Liver (tissue), 8 donors: ENCODE measurements at regions not wholly inside any gene's neighbourhood (a gene's known extent, or its start where the extent isn't known, plus 50 kb on each side); places are given as distances from the start of the nearest gene placed in this dataset.

ENCODE experiments used
- DNase-seq: peaks from one replicate; pipeline ENCODE4 v3.0.0-alpha.2; 2017; ENCODE audit warnings: low spot score
- H3K27ac ChIP-seq, 2 donors: one replicate each; pipeline ENCODE4 v1.7.0; 2013; ENCODE audit warnings: inconsistent platforms in 2 of 2, low read length in 2 of 2, control low read depth in 1 of 2, low read depth in 1 of 2, mild to moderate bottlenecking in 1 of 2
- H3K27me3 ChIP-seq, 4 donors: one replicate each; pipeline versions ENCODE4 v1.6.1 to v1.7.0; 2013; ENCODE audit warnings: low read length in 3 of 4, inconsistent platforms in 1 of 4, mild to moderate bottlenecking in 1 of 4, moderate library complexity in 1 of 4; ENCODE audit not compliant: control insufficient read depth in 4 of 4, insufficient read depth in 4 of 4
- H3K36me3 ChIP-seq, 4 donors: one replicate each; pipeline versions ENCODE4 v1.6.1 to v1.7.0; 2013; ENCODE audit warnings: low read length in 3 of 4, mild to moderate bottlenecking in 3 of 4, low read depth in 1 of 4, moderate library complexity in 1 of 4; ENCODE audit not compliant: control insufficient read depth in 4 of 4, insufficient read depth in 3 of 4
- H3K4me1 ChIP-seq, 4 donors: one replicate each; pipeline versions ENCODE4 v1.6.1 to v1.7.0; 2013; ENCODE audit warnings: low read length in 3 of 4, mild to moderate bottlenecking in 3 of 4, moderate library complexity in 1 of 4; ENCODE audit not compliant: control insufficient read depth in 4 of 4, insufficient read depth in 4 of 4
- H3K4me3 ChIP-seq, 3 donors: one replicate each; pipeline versions ENCODE4 v1.6.1 to v1.7.0; 2013; ENCODE audit warnings: low read length in 3 of 3, control low read depth in 1 of 3, low read depth in 1 of 3, mild to moderate bottlenecking in 1 of 3
- H3K9ac ChIP-seq, 2 donors: one replicate each; pipeline ENCODE4 v1.7.0; 2013; ENCODE audit warnings: low read length in 2 of 2, mild to moderate bottlenecking in 2 of 2, moderate library complexity in 2 of 2, control low read depth in 1 of 2, low read depth in 1 of 2
- H3K9me3 ChIP-seq, 4 donors: one replicate each; pipeline versions ENCODE4 v1.6.1 to v1.7.0; 2013; ENCODE audit warnings: low read length in 3 of 4; ENCODE audit not compliant: control insufficient read depth in 4 of 4
- EGR1 ChIP-seq, 2 donors: IDR thresholded peaks; 2 replicates each; pipeline ENCODE4 v1.6.1; 2016 to 2018; ENCODE audit warnings: antibody characterized with exemption in 2 of 2, low read depth in 2 of 2
- FOXA1 ChIP-seq: IDR thresholded peaks from 2 replicates; pipeline ENCODE4 v1.6.1; 2016; ENCODE audit warnings: antibody characterized with exemption
- FOXA2 ChIP-seq: IDR thresholded peaks from 2 replicates; pipeline ENCODE4 v1.6.1; 2016; ENCODE audit warnings: antibody characterized with exemption
- GABPA ChIP-seq, 2 donors: IDR thresholded peaks in 1 of 2; conservative IDR thresholded peaks in 1 of 2; 2 replicates each; pipeline ENCODE4 v1.6.1; 2016; ENCODE audit warnings: antibody characterized with exemption in 2 of 2, mild to moderate bottlenecking in 1 of 2, moderate library complexity in 1 of 2
- HNF4A ChIP-seq, 2 donors: conservative IDR thresholded peaks; 2 replicates each; pipeline ENCODE4 v1.6.1; 2016; ENCODE audit warnings: antibody characterized with exemption in 2 of 2, mild to moderate bottlenecking in 2 of 2
- HNF4G ChIP-seq: IDR thresholded peaks from 2 replicates; pipeline ENCODE4 v1.6.1; 2016; ENCODE audit warnings: antibody characterized with exemption
- JUND ChIP-seq, 2 donors: IDR thresholded peaks; 2 replicates each; pipeline ENCODE4 v1.6.1; 2016; ENCODE audit warnings: antibody characterized with exemption in 2 of 2
- MAX ChIP-seq: IDR thresholded peaks from 2 replicates; pipeline ENCODE4 v1.6.1; 2016; ENCODE audit warnings: antibody characterized with exemption
- NR2F2 ChIP-seq: IDR thresholded peaks from 2 replicates; pipeline ENCODE4 v1.6.1; 2016; ENCODE audit warnings: antibody characterized with exemption
- RAD21 ChIP-seq, 2 donors: IDR thresholded peaks; 2 replicates each; pipeline ENCODE4 v1.6.1; 2016; ENCODE audit warnings: antibody characterized with exemption in 2 of 2, mild to moderate bottlenecking in 2 of 2
- REST ChIP-seq: IDR thresholded peaks from 2 replicates; pipeline ENCODE4 v1.6.1; 2016; ENCODE audit warnings: antibody characterized with exemption, mild to moderate bottlenecking
- RXRA ChIP-seq, 2 donors: IDR thresholded peaks; 2 replicates each; pipeline ENCODE4 v1.6.1; 2017 to 2018; ENCODE audit warnings: antibody characterized with exemption in 2 of 2, mild to moderate bottlenecking in 1 of 2
- SP1 ChIP-seq: IDR thresholded peaks from 2 replicates; pipeline ENCODE4 v1.6.1; 2018; ENCODE audit warnings: antibody characterized with exemption, mild to moderate bottlenecking
- TAF1 ChIP-seq: conservative IDR thresholded peaks from 2 replicates; pipeline ENCODE4 v1.6.1; 2016; ENCODE audit warnings: antibody characterized with exemption, mild to moderate bottlenecking
- YY1 ChIP-seq: IDR thresholded peaks from 2 replicates; pipeline ENCODE4 v1.6.1; 2016; ENCODE audit warnings: antibody characterized with exemption, mild to moderate bottlenecking
- ZBTB33 ChIP-seq: IDR thresholded peaks from 2 replicates; pipeline ENCODE4 v1.6.1; 2016; ENCODE audit warnings: antibody characterized with exemption
- WGBS: extraction: QIAGEN DNeasy Blood & Tissue Kit; methylation state at CpG from one replicate; pipeline ENCODE4 v1.1.7; 2013; 5-methylcytosine and 5-hydroxymethylcytosine counted together
- TF ChIP-seq, protein P1 (sequence below): IDR thresholded peaks from 2 replicates; pipeline ENCODE4 v1.6.1; 2016; ENCODE audit warnings: antibody characterized with exemption
- TF ChIP-seq, protein P2 (sequence below): fragments of 150-350 bp; IDR thresholded peaks from 2 replicates; pipeline ENCODE4 v1.5.1; 2017; ENCODE audit warnings: improper control_type of control experiment, low read depth, low read length; ENCODE audit not compliant: missing input control
- donor health status: healthy.
- donor health status: healthy.
- donor health status: healthy.
- donor health status: healthy.
- donor health status: healthy.

GRCh38 chr6:99013145-99013544, 65.4 kb upstream of the FBXL4 start:
- DNase-seq: no peak
- Histone ChIP-seq H3K9ac (no peak overlapping the region), H3K27me3 (no peaks in the 10 kb centered on the region), H3K36me3 (no peaks in the 10 kb centered on the region), H3K9me3 (no peaks in the 10 kb centered on the region), H3K4me3 (no peak overlapping the region), H3K4me1 (no peaks in the 10 kb centered on the region), H3K27ac (no peak overlapping the region)
- 80% methylated on average over 2 of the region's 2 CpGs for WGBS
- TF ChIP-seq HNF4G (no peak), REST (no peak), HNF4A (conservative IDR thresholded peaks at IDR 0.05) (no peak), RXRA (IDR thresholded peaks at IDR 0.05) (no peak)
- TF ChIP-seq, protein P1, sequence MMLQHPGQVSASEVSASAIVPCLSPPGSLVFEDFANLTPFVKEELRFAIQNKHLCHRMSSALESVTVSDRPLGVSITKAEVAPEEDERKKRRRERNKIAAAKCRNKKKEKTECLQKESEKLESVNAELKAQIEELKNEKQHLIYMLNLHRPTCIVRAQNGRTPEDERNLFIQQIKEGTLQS: no peak

- Histone ChIP-seq H3K9me3 (no peaks in the 10 kb centered on the region), H3K36me3 (no peaks in the 10 kb centered on the region), H3K27ac (no peak overlapping the region), H3K4me1 (no peaks in the 10 kb centered on the region), H3K27me3 (no peaks in the 10 kb centered on the region), H3K4me3 (no peak overlapping the region), H3K9ac (peak overlapping the region in 1 of 2 donors; percentile 21)
- TF ChIP-seq, protein P2, sequence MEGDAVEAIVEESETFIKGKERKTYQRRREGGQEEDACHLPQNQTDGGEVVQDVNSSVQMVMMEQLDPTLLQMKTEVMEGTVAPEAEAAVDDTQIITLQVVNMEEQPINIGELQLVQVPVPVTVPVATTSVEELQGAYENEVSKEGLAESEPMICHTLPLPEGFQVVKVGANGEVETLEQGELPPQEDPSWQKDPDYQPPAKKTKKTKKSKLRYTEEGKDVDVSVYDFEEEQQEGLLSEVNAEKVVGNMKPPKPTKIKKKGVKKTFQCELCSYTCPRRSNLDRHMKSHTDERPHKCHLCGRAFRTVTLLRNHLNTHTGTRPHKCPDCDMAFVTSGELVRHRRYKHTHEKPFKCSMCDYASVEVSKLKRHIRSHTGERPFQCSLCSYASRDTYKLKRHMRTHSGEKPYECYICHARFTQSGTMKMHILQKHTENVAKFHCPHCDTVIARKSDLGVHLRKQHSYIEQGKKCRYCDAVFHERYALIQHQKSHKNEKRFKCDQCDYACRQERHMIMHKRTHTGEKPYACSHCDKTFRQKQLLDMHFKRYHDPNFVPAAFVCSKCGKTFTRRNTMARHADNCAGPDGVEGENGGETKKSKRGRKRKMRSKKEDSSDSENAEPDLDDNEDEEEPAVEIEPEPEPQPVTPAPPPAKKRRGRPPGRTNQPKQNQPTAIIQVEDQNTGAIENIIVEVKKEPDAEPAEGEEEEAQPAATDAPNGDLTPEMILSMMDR: no peak
- TF ChIP-seq REST: no peak
- no peak for TF ChIP-seq SP1
- TF ChIP-seq YY1: no peak
- no peak for TF ChIP-seq NR2F2
- no peak for TF ChIP-seq RXRA (IDR thresholded peaks at IDR 0.05)
- no peak for TF ChIP-seq FOXA1
- no peak for TF ChIP-seq HNF4A (conservative IDR thresholded peaks at IDR 0.05)
- TF ChIP-seq FOXA2: no peak
- TF ChIP-seq ZBTB33: no peak
- TF ChIP-seq EGR1 (IDR thresholded peaks at IDR 0.05; ENCODE audit: low read depth in 2 of 2): no peak
- TF ChIP-seq MAX: no peak
- TF ChIP-seq, protein P1: no peak
- TF ChIP-seq TAF1: no peak
- TF ChIP-seq JUND (IDR thresholded peaks at IDR 0.05): no peak
- no peak for TF ChIP-seq GABPA (IDR thresholded peaks at IDR 0.05 in 1 of 2, conservative IDR thresholded peaks at IDR 0.05 in 1 of 2)
- TF ChIP-seq RAD21 (IDR thresholded peaks at IDR 0.05): no peak
- no peak for DNase-seq
Measured at GRCh38 chr6:99011151-99011550, 63.4 kb upstream of the FBXL4 start.
